RWPE2 (cell line): ENCODE measurements at regions not wholly inside any gene's neighbourhood (a gene's known extent, or its start where the extent isn't known, plus 50 kb on each side); places are given as distances from the start of the nearest gene placed in this dataset.

Experiments used
- ATAC-seq: fragments of 200-7000 bp; cut with Tn5 transposase; 3 replicates; pipeline ENCODE4 v1.9.1; 2021; ENCODE audit warnings: low read depth
- DNase-seq: peaks from one replicate; pipeline ENCODE4 v3.0.0-alpha.2; 2020; ENCODE audit warnings: low spot score
- H3K27ac ChIP-seq: fragments of 450-650 bp; 2 replicates; pipeline ENCODE4 v1.5.1; 2017; ENCODE audit warnings: mild to moderate bottlenecking; ENCODE audit not compliant: poor library complexity, severe bottlenecking
- H3K27me3 ChIP-seq: fragments of 250-450 bp; sonication (Bioruptor Pico); 2 replicates; pipeline ENCODE4 v1.5.1; 2021; ENCODE audit warnings: mild to moderate bottlenecking, moderate library complexity; ENCODE audit not compliant: insufficient read depth, poor library complexity, severe bottlenecking
- H3K36me3 ChIP-seq: fragments of 250-450 bp; sonication (Bioruptor Pico); 2 replicates; pipeline ENCODE4 v1.5.1; 2020; ENCODE audit warnings: low read depth, mild to moderate bottlenecking, moderate library complexity
- H3K4me1 ChIP-seq: fragments of 250-450 bp; sonication (Bioruptor Pico); 2 replicates; pipeline ENCODE4 v1.5.1; 2021; ENCODE audit warnings: mild to moderate bottlenecking, moderate library complexity; ENCODE audit not compliant: insufficient read depth, poor library complexity, severe bottlenecking
- H3K4me3 ChIP-seq: fragments of 250-450 bp; sonication (Bioruptor Pico); 2 replicates; pipeline ENCODE4 v1.5.1; 2021; ENCODE audit warnings: mild to moderate bottlenecking, moderate library complexity; ENCODE audit not compliant: severe bottlenecking
- H3K9me3 ChIP-seq: fragments of 250-450 bp; sonication (Bioruptor Pico); 2 replicates; pipeline ENCODE4 v1.5.1; 2021; ENCODE audit warnings: mild to moderate bottlenecking, moderate library complexity; ENCODE audit not compliant: severe bottlenecking
- CTCF ChIP-seq: fragments of 450-650 bp; IDR thresholded peaks from one replicate; pipeline ENCODE4 v1.5.1; 2017; ENCODE audit warnings: mild to moderate bottlenecking, moderate library complexity; ENCODE audit not compliant: poor library complexity, severe bottlenecking

DNA sequence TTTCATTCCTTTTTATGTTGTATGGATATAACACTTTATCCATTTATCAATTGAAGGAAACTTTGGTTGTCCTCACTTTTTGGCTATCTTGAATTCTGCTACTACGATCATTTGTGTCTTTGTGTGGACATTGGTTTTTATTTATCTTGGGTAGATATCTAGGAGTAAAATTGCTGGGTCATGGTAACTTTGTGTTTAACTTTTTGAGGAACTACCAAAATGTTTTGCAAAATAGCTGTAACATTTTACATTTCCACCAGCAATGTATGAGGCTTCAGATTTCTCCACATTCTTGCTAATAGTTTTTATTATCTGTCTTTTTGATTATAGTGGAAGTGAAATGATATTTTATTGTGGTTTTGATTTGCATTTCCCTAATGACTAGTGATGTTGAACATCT lies 55.6 kb downstream of the TLNRD1 start:
- H3K4me1 ChIP-seq = no peaks in the 10 kb centered on the region
- no peak for DNase-seq
- ATAC-seq = no peak

GRCh38 chr15:81060470-81060869 lies 59.7 kb downstream of the TLNRD1 start:
- Histone ChIP-seq H3K27me3 (no peaks in the 10 kb centered on the region), H3K4me1 (no peaks in the 10 kb centered on the region), H3K27ac (no peak overlapping the region), H3K4me3 (no peak overlapping the region), H3K9me3 (peaks cover 7% of the 10 kb centered on the region), H3K36me3 (no peaks in the 10 kb centered on the region)
- TF ChIP-seq CTCF = no peak
- DNase-seq (no peak), ATAC-seq (no peak)

More for the DNA sequence above, 55.6 kb downstream of the TLNRD1 start:
- Histone ChIP-seq H3K4me3 (no peak overlapping the region), H3K36me3 (no peaks in the 10 kb centered on the region), H3K27ac (no peak overlapping the region), H3K27me3 (no peaks in the 10 kb centered on the region), H3K9me3 (peaks cover 7% of the 10 kb centered on the region)
- no peak for TF ChIP-seq CTCF

- Histone ChIP-seq H3K4me3 (no peak overlapping the region), H3K4me1 (no peaks in the 10 kb centered on the region), H3K27ac (no peak overlapping the region), H3K27me3 (no peaks in the 10 kb centered on the region), H3K36me3 (no peaks in the 10 kb centered on the region), H3K9me3 (peaks cover 7% of the 10 kb centered on the region)
- DNase-seq (no peak), ATAC-seq (no peak)
- TF ChIP-seq CTCF = no peak
These were observed 60.2 kb downstream of the TLNRD1 start for GRCh38 chr15:81060907-81061306.

DNA sequence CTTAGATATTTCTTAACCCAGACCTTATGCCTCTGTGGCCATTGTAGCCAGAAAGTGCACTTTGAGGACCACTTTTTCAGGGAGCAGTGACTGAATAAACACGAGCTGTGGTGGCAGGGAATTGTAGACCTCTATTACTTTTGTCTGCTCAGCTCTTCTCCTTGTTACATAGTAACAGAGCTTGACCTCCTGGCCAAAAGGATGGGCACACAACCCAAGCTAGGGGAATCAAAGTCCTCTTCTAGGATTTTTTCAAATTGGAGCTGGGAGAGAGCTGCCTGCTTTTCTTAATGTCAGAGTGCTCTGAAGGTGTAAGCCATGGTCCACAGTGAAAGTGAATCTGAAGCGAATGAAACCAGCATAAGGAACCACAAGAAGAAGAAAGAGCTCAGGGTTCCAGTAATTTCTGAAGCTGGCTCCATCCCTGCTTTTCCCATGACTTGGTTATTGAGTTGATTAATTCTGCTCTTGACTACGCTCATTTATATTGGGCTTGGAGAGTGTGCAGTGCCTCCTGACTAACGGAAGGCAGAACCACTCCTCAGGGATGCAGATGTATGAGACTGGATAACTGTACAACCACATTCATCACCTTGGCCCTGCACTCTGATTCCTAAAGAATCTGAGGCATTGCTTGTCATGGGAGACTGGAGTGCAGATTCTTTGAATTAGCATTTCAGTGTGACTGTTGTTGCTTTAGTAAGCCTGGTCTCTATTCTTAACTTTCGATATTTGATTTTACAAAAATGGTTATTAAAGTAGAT lies 60.9 kb downstream of the TLNRD1 start:
- TF ChIP-seq CTCF = no peak
- no peaks in the 10 kb centered on the region for H3K27me3 ChIP-seq
- H3K4me3 ChIP-seq = no peak overlapping the region
- DNase-seq = no peak
- peaks cover 7% of the 10 kb centered on the region for H3K9me3 ChIP-seq
- no peak for ATAC-seq
- no peak overlapping the region for H3K27ac ChIP-seq
- H3K4me1 ChIP-seq = no peaks in the 10 kb centered on the region
- H3K36me3 ChIP-seq = no peaks in the 10 kb centered on the region

- Histone ChIP-seq H3K27ac (no peak overlapping the region), H3K4me3 (no peak overlapping the region), H3K4me1 (no peaks in the 10 kb centered on the region), H3K9me3 (peaks cover 5% of the 10 kb centered on the region), H3K27me3 (no peaks in the 10 kb centered on the region), H3K36me3 (no peaks in the 10 kb centered on the region)
- ATAC-seq (no peak), DNase-seq (no peak)
- no peak for TF ChIP-seq CTCF
These were observed 62.2 kb downstream of the TLNRD1 start for GRCh38 chr15:81062937-81063336.
